H1 (cell line): ENCODE measurements at regions not wholly inside any gene's neighbourhood (a gene's known extent, or its start where the extent isn't known, plus 50 kb on each side); places are given as distances from the start of the nearest gene placed in this dataset.

Experiments used
- BRCA1 ChIP-seq: IDR thresholded peaks from 2 replicates; pipeline ENCODE4 v1.6.1; 2012; ENCODE audit warnings: low read depth, low read length, improper control_type of control experiment
- EP300 ChIP-seq, 2 experiments: IDR thresholded peaks; 1 replicate in 1 of 2; 2 replicates in 1 of 2; pipeline ENCODE4 v1.6.1; 2011 to 2012; ENCODE audit warnings: low read depth in 2 of 2, low read length in 2 of 2, mild to moderate bottlenecking in 2 of 2, borderline replicate concordance in 1 of 2, inconsistent platforms in 1 of 2, moderate library complexity in 1 of 2
- EZH2 ChIP-seq: fragments of 200-600 bp; sonication (generic); IDR thresholded peaks from 2 replicates; pipeline ENCODE4 v1.7.1; 2012; ENCODE audit warnings: low read depth, mild to moderate bottlenecking, moderate library complexity, low read length, inconsistent platforms; ENCODE audit not compliant: severe bottlenecking
- POLR2A ChIP-seq, 2 experiments: IDR thresholded peaks; 1 replicate in 1 of 2; 2 replicates in 1 of 2; pipeline ENCODE4 v1.6.1; 2011; ENCODE audit warnings: low read depth in 2 of 2, low read length in 2 of 2, mild to moderate bottlenecking in 2 of 2; ENCODE audit errors: control extremely low read depth in 1 of 2
- SUZ12 ChIP-seq: fragments of 200-600 bp; sonication (generic); IDR thresholded peaks from 2 replicates; pipeline ENCODE4 v1.6.1; 2012; ENCODE audit warnings: mild to moderate bottlenecking, inconsistent platforms, low read length, moderate library complexity, mixed read lengths
- TF ChIP-seq, protein P1 (sequence below), 3 experiments: IDR thresholded peaks; 1 replicate in 2 of 3; 2 replicates in 1 of 3; pipeline versions ENCODE4 v1.5.1 to v1.6.1; 2011; ENCODE audit warnings: low read length in 3 of 3, mild to moderate bottlenecking in 3 of 3, inconsistent platforms in 2 of 3, low read depth in 1 of 3, moderate library complexity in 1 of 3; ENCODE audit not compliant: insufficient read depth in 1 of 3; ENCODE audit errors: control extremely low read depth in 1 of 3

DNA sequence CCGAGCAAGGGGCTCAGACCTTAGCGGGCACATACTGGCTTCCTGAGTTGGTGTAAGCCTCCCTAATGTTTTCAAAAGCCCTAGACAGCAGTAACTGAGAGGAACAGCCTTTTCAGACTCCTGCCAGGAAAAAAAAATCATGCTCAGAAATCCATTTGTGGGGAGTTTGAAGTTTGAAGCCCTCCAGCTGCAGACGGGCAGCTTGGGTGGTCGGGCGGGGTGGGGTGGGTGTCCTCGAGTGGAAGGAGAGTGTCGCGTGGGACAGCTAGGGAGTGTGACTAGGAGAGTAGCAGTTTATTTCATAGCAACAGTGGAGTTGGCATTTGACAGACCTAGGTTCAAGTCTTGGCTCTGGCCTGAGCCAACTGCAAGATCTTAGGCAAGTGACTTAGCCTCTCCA, 90.7 kb upstream of the PITX1 start:
- TF ChIP-seq POLR2A (IDR thresholded peaks at IDR 0.05; ENCODE audit: control extremely low read depth in 1 of 2, low read depth in 2 of 2, low read length in 2 of 2) (no peak), SUZ12 (no peak), EZH2 (no peak), EP300 (IDR thresholded peaks at IDR 0.05; ENCODE audit: borderline replicate concordance in 1 of 2, low read depth in 2 of 2, low read length in 2 of 2) (no peak), BRCA1 (no peak)
- TF ChIP-seq, protein P1, sequence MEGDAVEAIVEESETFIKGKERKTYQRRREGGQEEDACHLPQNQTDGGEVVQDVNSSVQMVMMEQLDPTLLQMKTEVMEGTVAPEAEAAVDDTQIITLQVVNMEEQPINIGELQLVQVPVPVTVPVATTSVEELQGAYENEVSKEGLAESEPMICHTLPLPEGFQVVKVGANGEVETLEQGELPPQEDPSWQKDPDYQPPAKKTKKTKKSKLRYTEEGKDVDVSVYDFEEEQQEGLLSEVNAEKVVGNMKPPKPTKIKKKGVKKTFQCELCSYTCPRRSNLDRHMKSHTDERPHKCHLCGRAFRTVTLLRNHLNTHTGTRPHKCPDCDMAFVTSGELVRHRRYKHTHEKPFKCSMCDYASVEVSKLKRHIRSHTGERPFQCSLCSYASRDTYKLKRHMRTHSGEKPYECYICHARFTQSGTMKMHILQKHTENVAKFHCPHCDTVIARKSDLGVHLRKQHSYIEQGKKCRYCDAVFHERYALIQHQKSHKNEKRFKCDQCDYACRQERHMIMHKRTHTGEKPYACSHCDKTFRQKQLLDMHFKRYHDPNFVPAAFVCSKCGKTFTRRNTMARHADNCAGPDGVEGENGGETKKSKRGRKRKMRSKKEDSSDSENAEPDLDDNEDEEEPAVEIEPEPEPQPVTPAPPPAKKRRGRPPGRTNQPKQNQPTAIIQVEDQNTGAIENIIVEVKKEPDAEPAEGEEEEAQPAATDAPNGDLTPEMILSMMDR (IDR thresholded peaks at IDR 0.05; ENCODE audit: control extremely low read depth in 1 of 3, insufficient read depth in 1 of 3, low read depth in 1 of 3, low read length in 3 of 3), result no peak
